ENCODE measurements at regions not wholly inside any gene's neighbourhood (a gene's known extent, or its start where the extent isn't known, plus 50 kb on each side); places are given as distances from the start of the nearest gene placed in this dataset.

DNA sequence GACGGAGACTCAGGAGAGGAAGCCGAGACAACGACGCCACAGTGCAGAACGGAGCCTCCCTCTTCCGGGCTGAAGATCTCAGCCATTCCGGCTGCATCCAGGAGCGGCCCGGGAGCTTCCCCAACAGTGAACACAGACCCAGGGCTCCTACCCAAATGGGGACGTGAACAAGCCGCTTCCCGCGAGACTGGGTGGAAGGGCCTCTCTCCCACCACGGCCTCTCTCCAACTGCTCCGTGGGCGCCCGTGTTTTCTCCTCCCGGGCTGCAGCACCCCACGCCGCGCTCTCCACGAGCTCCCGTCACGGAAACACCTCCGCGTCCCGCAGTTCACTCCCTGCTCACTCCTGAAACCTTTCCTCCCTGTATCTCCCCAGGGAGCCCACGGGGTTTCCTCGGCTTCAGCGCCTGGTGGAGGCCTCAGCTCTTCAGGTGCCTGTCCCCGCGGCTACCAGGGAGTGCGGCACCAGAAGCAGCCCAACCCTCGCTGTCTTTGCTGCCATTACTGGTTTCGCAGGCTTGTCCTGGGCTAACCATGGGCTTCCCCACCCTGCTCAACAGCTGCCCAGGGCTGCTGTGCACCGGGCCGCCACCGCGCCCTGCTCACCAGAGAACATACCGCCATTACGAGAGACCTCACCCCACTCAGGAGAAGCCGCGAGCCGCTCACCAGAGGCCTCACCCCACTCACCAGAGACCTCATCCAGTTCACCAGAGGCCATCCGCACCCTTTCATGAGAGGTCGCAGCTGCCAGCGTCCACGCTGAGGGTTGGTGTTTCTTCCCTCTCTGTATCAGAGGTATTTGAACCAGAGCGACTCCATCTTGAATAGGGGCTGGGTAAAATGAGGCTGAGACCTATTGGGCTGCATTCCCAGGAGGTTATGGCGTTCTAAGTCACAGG is 922.8 kb downstream of the QKI start:
- ChIA-PET POLR2A (no interaction called here), CTCF (no interaction called here)
- BruUV-seq (replicated peaks): no TSS peak
- no peaks in the 10 kb centered on the region for H3K4me1 ChIP-seq
- Mint-ChIP-seq H3K36me3 (ENCODE audit: insufficient read depth, unreplicated experiment) (no peaks in the 10 kb centered on the region), H3K4me1 (ENCODE audit: low read depth, unreplicated experiment) (no peaks in the 10 kb centered on the region), H3K4me3 (ENCODE audit: unreplicated experiment) (no peak overlapping the region), H3K27me3 (ENCODE audit: insufficient read depth, unreplicated experiment) (no peaks in the 10 kb centered on the region), H3K27ac (ENCODE audit: unreplicated experiment) (no peak overlapping the region), H3K9me3 (ENCODE audit: unreplicated experiment) (no peaks in the 10 kb centered on the region)
- H3K27me3 ChIP-seq (replicated peaks; ENCODE audit: control insufficient read depth, insufficient read depth, low read length): no peaks in the 10 kb centered on the region
- intact Hi-C loops (cut with micrococcal nuclease; ENCODE audit: unreplicated experiment): no loop called here
- TF ChIP-seq, protein P1, sequence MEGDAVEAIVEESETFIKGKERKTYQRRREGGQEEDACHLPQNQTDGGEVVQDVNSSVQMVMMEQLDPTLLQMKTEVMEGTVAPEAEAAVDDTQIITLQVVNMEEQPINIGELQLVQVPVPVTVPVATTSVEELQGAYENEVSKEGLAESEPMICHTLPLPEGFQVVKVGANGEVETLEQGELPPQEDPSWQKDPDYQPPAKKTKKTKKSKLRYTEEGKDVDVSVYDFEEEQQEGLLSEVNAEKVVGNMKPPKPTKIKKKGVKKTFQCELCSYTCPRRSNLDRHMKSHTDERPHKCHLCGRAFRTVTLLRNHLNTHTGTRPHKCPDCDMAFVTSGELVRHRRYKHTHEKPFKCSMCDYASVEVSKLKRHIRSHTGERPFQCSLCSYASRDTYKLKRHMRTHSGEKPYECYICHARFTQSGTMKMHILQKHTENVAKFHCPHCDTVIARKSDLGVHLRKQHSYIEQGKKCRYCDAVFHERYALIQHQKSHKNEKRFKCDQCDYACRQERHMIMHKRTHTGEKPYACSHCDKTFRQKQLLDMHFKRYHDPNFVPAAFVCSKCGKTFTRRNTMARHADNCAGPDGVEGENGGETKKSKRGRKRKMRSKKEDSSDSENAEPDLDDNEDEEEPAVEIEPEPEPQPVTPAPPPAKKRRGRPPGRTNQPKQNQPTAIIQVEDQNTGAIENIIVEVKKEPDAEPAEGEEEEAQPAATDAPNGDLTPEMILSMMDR (IDR thresholded peaks at IDR 0.05; ENCODE audit: insufficient read depth in 1 of 2, low read depth in 1 of 2, low read length in 1 of 2, severe bottlenecking in 1 of 2, unreplicated experiment in 1 of 2): no peak
- H3K36me3 ChIP-seq (ENCODE audit: control insufficient read depth, insufficient read depth, low read length): no peaks in the 10 kb centered on the region
- H3K4me3 ChIP-seq (ENCODE audit: low read depth, low read length): no peak overlapping the region
- no peaks in the 10 kb centered on the region for H3K9me3 ChIP-seq
- no peak for DNase-seq

DNA sequence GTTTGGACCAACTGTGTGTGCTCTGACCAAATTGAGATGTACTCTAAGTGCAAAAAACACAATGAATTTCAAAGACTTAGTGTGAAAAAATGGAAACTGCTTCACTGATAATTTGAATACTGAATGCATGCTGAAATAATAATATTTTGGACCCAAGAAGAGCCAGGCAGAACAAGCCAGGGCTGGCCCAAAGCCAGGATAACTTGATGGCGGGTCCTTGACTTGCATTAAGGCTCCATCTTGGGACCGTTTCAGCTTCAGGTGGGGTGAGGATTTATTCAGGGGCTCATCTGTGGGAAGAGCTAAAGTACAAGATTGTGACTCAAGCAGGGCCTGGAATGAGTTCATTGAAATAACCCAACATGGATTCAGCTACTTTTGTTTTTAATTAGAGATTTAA is 921.9 kb downstream of the QKI start:
- Mint-ChIP-seq H3K4me1 (ENCODE audit: low read depth, unreplicated experiment) (no peaks in the 10 kb centered on the region), H3K27ac (ENCODE audit: unreplicated experiment) (no peak overlapping the region), H3K36me3 (ENCODE audit: insufficient read depth, unreplicated experiment) (no peaks in the 10 kb centered on the region), H3K9me3 (ENCODE audit: unreplicated experiment) (no peaks in the 10 kb centered on the region), H3K27me3 (ENCODE audit: insufficient read depth, unreplicated experiment) (no peaks in the 10 kb centered on the region), H3K4me3 (ENCODE audit: unreplicated experiment) (no peak overlapping the region)
- TF ChIP-seq, protein P1 (IDR thresholded peaks at IDR 0.05; ENCODE audit: insufficient read depth in 1 of 2, low read depth in 1 of 2, low read length in 1 of 2, severe bottlenecking in 1 of 2, unreplicated experiment in 1 of 2): no peak
- Histone ChIP-seq H3K9me3 (no peaks in the 10 kb centered on the region), H3K4me1 (no peaks in the 10 kb centered on the region), H3K4me3 (ENCODE audit: low read depth, low read length) (no peak overlapping the region), H3K27me3 (replicated peaks; ENCODE audit: control insufficient read depth, insufficient read depth, low read length) (no peaks in the 10 kb centered on the region), H3K36me3 (ENCODE audit: control insufficient read depth, insufficient read depth, low read length) (no peaks in the 10 kb centered on the region)
- intact Hi-C loops (cut with micrococcal nuclease; ENCODE audit: unreplicated experiment): no loop called here
- no TSS peak for BruUV-seq (replicated peaks)
- POLR2A ChIA-PET: no interaction called here
- no peak for DNase-seq
- CTCF ChIA-PET: no interaction called here

DNA sequence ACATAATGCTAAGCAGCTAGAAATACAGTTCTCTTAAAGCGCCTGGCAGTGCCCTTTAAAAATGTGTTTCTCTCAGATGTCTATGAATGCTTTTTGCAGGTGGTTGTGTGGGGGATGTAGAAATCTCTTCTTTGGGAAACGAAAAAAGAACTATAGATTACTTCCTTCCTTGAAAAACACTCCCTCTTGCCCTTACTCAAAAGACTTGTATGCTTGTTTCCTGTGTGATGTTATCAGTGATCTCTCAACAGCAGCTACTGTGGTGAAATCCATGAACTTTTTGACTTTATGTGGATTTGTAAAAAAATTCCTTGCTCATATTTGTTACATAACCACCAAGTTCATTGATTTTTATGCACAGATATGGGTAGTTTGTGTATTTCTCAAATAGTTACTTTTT is 916.5 kb downstream of the QKI start:
- no peak overlapping the region for H3K4me3 ChIP-seq (ENCODE audit: low read depth, low read length)
- no peaks in the 10 kb centered on the region for H3K4me1 ChIP-seq
- no peak for DNase-seq
- BruUV-seq (replicated peaks): no TSS peak
- no peaks in the 10 kb centered on the region for H3K36me3 Mint-ChIP-seq (ENCODE audit: insufficient read depth, unreplicated experiment)
- H3K4me1 Mint-ChIP-seq (ENCODE audit: low read depth, unreplicated experiment): no peaks in the 10 kb centered on the region
- ChIA-PET POLR2A (no interaction called here), CTCF (no interaction called here)
- intact Hi-C loops (cut with micrococcal nuclease; ENCODE audit: unreplicated experiment): no loop called here
- H3K36me3 ChIP-seq (ENCODE audit: control insufficient read depth, insufficient read depth, low read length): no peaks in the 10 kb centered on the region
- no peaks in the 10 kb centered on the region for H3K27me3 ChIP-seq (replicated peaks; ENCODE audit: control insufficient read depth, insufficient read depth, low read length)
- no peak overlapping the region for H3K4me3 Mint-ChIP-seq (ENCODE audit: unreplicated experiment)
- no peaks in the 10 kb centered on the region for H3K9me3 Mint-ChIP-seq (ENCODE audit: unreplicated experiment)
- no peaks in the 10 kb centered on the region for H3K9me3 ChIP-seq
- TF ChIP-seq, protein P1 (IDR thresholded peaks at IDR 0.05; ENCODE audit: insufficient read depth in 1 of 2, low read depth in 1 of 2, low read length in 1 of 2, severe bottlenecking in 1 of 2, unreplicated experiment in 1 of 2): no peak
- no peaks in the 10 kb centered on the region for H3K27me3 Mint-ChIP-seq (ENCODE audit: insufficient read depth, unreplicated experiment)
- H3K27ac Mint-ChIP-seq (ENCODE audit: unreplicated experiment): no peak overlapping the region

All from Caco-2 (cell line).